ENCODE measurements at regions not wholly inside any gene's neighbourhood (a gene's known extent, or its start where the extent isn't known, plus 50 kb on each side); places are given as distances from the start of the nearest gene placed in this dataset.

DNA sequence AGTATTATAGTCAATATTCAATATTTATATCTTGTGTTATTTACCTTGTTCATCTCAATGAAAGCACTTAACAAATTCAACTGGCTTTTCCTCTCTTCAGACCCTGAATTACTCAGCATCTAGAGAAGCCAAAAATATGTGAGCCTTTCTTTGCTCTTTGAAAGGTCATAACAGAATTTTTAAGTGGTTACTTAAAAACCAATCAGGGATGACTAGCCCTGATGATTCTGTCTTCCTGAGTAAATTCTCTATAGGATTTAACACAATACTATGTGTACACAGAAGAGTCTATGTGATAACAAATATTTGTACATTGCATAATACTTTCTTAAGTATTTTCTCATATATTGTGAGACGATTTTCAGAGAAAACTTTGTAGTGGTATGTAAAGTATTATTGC, 546.3 kb downstream of the MAT2B start:
- DNase-seq: no peak

DNA sequence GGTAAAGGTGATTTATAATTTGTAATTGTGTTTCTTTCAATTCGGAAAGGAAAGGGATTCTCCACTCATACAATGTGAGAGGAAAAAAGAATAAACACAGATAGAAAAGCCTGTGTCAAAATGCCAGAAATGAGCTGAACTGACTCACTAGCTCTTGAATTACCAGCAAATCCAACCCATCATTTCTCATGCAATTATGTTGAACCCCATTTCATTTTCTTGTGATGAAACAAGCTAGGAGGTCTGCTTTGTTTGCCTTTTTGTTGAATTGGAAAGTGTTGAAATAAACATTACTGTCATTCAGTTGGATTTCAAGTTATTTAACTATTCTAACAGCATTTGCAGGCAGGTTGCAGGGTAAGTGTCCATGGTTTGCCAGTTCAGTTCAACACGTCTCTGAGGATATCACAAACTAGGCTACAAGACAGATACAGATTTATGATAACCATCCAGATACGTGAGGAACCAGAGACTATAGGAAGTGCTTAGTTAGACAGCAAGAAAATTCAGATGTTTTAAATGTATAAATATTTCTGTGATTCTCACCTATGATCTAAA, 547.2 kb downstream of the MAT2B start:
- DNase-seq: no peak

DNA sequence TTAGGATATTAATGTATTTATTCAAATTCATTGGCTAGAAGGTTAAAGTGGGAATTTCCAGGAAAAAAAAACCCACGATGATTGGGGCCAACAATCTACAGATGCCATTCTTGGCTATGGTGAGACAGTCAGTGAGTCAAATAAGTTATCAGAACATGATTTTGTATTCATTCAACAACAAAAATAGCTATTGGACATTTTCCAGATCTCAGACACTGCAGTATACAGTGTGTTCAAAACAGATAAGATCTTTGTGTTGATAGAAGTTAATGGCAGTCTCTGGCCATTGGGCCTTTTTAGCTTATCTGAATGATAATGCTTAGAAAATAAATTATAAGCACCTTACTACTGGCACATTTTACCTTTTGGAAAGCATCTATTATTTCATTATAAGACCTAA, 547.7 kb downstream of the MAT2B start:
- DNase-seq: peak; percentile 14

DNA sequence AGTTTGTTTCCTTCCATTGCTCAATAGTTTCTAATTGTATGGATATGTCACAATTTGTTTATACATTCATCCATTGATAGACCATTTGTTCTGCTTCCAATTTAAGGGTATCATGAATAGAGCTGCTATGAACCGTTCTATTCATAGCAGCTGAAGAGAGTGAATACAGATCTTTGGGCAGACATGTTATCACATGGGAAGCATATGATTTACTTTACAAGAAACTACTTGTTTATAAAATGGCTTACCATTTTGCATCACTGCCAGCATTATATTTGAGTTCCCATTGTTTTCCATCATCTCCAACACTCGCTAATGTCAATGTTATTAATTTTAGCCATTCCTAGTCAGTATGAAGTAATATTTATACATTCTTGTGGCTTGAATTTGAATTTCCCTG, 549.0 kb downstream of the MAT2B start:
- no peak for DNase-seq

DNA sequence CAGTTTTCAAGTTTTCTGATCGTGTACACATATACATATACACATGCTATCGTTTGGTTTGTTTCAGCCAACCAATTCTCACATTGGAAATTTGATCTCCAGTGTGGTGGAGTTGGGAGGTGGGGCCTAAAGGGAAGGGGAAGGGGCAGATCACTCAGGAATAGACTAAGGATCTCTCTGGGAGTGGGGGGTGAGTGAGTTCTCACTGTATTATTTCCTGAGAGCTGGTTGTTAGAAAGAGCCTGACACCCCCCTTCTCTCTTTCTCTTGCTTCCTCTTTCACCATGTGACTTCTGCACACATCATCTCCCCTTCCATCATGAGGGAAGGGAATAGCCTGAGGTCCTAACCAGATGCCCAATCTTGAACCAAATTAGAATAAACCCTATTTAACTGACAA, 551.7 kb downstream of the MAT2B start:
- DNase-seq: peak; percentile 35

DNA sequence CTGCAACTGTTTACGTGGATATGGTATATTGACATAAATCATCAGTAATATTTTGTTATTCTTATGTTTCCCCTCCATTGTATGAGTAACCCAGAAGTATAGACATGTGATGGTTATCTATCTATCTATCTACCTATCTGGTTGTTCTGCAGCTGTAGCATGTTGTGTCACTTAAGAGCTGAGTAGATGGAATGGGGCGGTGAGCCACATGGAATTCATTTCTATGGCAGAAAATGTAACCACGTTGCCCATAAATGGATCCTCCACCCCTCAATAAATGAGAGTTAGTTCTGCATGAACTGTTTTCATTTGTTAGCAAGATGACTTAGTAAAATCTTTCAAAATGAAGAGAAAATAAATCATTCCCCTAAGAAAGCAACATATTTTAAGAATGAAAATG, 553.2 kb downstream of the MAT2B start:
- DNase-seq: no peak

DNA sequence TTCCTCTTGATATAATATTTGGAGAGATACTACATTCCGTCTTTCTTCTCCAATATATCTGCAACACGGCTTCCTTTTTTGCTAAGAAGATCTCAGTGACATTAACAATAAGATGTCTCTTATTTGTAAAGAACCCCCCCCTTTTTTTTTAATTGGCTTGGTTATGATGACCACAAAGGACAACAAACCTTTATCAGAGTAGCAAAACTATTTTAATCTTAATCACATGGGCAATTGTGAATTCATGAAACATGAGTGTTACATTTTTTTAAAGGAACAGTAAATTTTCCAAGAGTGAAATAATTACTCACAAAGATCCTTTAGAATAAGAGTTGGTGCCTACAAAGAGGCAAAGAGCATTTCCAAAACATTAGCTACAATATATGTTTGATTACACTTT, 554.1 kb downstream of the MAT2B start:
- no peak for DNase-seq

DNA sequence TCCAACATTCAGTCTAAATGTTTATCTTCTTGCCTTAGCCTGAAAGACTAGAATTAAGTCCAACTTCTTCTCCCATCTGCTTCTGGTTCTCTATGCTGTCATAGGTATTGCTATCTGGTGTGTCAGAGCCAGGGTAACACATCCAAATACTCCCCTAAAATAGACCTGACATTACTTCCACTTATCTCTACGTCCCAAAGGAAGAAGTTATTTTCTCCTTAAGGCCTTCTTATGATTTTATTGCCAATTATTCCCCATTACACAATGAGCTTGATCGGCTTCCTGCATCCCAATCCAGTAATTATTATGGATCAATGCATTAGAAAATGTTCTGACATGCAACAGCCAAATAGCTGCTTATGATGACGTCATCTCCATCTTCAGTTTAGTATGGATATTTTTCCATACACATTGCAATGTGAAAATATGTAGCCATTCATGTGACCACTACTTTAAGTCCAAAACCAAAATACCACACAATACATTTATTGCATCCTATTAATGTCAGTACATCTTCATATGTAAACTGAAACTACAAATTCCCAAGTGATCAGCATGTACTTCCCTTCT, 555.5 kb downstream of the MAT2B start:
- no peak for DNase-seq

DNA sequence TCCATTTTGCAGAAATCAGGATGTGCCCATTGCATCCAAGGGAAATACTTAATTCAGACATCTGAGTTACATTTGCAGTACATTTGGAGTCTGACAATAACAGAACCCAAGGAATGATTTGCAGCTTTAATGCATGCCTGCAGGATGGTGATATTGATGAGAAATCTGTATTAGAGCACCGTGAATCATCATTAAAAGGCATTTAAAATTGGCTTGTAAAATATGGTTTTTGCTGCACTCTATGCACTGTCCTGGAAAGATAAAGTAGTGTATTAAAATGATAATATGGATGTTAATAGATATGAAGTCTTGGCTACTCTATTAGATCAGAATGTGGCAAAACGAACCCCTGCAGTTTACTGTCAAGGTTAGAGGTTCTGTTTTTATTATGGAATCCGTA, 556.9 kb downstream of the MAT2B start:
- no peak for DNase-seq

DNA sequence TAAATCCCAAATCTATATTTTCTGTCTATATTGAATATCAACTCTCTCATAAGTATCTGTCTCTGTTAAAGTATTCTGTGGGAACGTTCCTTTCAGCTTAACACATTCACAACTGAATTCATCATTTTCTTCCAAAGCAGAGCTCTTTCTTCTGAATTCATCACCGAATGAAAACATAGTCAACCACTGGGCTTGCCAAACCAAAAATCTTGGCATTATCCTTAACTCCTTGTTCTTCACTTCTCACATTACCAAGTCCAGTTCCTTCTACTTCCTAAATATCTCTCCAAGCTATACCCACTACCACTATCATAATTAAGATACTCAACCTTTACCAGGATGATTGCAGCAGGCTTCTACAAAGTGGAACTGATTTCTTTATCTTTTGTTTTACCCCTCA, 559.8 kb downstream of the MAT2B start:
- DNase-seq: no peak

DNA sequence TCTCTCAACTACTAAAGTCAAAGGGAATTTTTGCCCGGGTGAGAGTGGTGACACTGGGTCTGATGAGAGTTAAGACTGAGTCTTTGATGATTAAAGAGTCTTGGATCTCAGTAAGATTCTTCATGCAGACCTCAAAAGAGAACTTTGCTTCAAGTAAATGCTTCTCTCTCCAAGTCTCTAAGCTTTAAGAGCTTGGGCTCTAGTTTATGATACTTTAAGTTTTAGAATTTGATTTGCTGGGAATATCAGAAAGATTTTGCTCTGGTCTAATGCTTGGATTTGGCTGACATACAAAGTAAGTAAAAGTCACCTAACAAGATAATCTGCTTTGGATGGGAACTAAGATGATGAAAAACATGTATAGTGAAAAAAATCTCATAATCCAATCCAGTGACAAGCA, 566.3 kb downstream of the MAT2B start:
- DNase-seq: no peak

DNA sequence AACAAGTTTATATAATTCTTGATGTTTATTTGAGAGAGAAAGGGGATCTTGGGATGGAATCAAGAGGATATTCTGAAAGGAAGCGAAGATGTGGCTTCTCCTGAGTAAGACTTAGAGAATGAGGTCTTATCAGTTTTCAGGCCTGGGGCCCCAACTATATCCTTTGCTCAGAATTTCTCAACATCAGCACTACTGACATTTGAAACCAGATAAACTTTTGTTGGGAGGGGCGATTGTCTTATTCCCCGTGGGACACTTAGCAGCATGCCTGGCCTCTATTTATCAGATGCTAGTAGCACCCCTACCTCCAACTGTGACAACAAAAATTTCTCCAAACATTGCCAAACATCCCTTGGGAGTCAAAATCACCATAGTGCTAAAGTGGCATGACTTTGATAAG, 567.7 kb downstream of the MAT2B start:
- DNase-seq: peak; percentile 20

DNA sequence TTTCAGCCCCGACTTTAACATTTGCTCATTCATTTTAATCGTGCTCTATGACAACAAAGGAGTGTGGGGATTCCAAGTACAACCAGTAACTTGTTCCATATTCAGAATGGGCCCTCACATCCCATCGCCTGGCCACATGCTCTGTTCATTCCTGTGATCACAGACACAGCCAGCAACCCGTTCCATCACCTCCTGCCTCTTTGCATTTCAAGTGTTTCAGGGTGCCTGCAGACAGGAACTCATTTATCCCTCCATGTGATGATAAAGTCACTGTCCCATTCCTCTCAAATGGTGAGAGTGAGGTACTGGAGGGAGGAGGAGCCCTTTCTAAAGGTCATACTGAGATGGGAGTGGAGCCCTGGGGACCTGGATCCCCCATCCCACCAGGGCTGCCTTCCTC, 571.1 kb downstream of the MAT2B start:
- DNase-seq: no peak

DNA sequence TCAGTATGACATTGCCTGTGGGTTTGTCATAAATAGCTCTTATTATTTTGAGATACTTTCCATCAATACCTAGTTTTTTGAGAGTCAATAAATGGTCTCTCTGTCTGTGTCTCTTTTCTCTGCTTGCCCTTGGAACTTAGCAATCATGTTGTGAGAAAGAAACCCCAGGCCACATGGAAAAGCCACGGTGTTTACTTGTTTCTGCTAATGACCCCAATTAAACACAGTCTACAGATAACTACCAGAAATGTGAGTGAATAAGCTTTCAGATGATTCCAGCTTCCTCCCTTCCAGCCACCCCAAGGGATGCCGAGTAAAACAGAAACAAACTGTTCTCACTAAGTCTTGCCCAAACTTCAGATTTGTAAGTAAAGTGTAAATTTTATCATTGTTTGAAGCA, 584.9 kb downstream of the MAT2B start:
- no peak for DNase-seq

DNA sequence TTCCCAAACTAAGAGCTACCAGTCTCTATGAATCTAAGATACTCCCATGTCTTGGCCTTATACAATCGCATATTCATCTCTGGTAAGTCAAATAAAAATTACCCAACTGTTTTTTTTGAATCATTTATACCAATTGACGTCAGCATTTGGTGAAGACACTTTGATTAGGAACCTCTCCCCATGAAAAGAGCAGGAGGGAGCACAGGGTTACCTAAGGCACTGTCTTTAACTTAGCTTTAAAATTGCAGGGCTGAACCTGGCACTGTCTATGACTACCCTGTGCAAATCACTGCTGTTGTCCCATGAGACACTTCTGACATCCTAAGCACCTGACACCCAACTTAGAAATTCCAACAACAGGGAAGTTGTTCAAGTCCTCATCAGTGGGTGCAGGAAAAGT, 586.4 kb downstream of the MAT2B start:
- DNase-seq: no peak

DNA sequence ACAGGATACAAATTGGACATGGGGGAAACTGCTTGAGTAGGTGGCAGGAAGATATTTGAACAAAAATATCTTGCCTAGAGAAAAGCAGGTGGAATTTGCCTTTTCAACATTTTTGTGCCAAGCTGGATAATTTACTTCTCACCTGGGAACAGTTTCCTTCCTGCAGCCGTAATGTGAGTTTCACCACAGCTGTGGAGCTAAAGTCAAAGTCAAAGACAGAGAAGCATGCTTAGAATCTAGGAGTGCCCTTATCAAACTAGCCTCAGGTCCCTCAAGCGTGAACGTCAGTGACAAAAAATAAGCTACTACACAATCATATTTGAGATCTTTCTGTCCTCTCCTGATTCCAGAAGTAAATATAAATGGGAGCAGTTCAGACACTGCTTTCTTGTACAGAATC, 588.9 kb downstream of the MAT2B start:
- peak; percentile 3 for DNase-seq

DNA sequence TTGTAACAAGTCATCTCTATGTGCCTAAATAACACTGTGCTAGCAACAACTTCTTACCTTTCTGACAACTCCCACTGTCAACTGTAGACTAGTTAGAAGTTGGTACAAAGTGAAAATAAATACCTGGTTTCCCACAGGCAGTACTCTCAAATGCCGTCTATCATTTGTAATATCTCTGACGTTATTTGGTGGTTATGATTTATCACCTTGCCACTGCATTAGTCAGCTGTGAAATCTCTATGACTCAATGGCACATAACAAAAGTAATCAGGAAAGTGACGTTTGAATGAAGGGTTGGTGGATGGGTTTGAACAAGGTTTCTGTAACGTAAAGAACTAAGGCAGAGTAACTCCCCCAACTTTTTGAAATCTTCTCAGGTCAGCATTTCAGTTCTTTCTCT, 592.3 kb downstream of the MAT2B start:
- no peak for DNase-seq

DNA sequence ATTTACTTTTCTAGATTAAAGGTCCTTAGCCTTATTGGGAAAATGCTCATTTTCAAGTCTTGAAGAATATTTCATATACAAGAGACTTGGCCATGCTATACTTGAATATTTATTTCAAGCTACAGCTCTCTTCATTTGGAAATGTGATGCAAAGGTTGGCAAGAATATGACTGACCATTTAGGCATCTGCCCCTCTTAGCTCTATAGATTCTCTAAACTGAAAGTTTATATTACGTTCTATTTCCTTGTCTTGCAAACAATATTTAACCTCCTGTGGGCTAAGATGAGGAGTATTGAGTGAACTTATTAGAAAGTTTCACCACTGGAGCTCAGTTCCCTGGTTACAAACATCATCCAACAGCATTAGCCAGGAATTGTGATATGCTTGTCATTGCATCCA, 593.1 kb downstream of the MAT2B start:
- no peak for DNase-seq

DNA sequence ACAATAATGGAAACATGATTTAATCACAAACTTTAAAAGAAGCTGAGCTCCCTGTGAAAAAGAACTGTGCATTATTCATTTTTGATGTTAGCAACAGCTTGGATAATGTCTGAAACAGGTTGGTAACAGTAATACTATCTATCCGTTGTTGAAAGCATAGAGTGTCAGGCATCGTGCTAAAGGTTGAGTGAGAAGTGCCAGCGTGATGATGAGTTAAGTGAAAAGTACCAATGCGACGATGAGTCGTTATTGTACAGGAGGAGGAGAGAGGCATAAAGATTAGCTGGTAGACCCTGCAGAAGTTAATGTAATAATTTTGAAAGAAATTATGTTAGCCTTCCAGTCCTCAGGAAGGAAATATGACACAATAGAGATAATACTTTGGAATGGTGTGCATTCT, 593.6 kb downstream of the MAT2B start:
- DNase-seq: no peak

DNA sequence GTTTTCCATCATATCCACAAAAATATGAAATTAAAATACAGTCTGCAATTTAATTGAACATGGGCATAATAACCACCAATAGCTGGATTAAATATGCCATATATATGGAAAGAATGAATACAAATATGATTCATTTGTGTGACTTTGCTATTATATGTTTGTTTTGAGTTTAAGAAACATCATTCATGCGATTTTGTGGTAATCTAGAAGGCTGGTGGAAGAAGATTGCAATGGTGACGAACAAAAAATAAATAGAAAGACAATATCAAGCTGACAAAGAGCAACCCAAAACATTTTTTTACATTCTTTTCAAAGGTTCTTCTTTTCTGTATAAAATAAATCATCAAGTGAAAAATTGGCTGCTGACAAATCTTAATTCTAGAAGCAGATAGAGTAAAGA, 610.0 kb downstream of the MAT2B start:
- DNase-seq: no peak

DNA sequence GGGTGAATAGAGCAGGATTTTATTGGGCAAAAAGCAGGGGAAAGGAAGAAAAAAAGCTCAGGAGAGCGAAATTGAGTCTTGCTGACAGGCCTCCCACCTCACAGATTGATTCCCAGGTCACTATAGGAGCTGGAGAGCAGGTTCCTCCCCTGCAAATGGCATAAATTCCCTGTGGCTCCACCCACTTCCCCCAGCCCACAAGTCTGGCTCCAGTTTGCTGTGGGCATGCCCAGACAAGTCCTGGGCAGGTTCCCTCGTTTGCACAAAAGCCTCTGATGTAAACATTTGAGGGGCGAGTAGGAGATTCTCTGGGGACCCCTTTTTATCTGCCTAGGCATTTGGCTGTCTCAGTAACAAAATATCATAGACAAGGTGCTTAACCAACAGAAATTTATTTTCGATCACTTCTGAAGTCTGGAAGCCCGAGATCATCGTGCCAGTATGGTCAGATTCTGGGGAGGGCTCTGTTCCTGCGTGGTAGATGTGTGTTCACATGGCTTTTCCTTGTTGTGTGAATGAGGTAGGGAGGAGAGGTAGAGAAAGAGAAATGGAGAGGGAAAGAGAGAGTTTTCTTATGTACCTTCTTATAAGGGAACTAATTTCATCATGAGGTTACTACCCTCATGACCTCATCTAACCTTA, 614.5 kb downstream of the MAT2B start:
- peak; percentile 18 for DNase-seq

DNA sequence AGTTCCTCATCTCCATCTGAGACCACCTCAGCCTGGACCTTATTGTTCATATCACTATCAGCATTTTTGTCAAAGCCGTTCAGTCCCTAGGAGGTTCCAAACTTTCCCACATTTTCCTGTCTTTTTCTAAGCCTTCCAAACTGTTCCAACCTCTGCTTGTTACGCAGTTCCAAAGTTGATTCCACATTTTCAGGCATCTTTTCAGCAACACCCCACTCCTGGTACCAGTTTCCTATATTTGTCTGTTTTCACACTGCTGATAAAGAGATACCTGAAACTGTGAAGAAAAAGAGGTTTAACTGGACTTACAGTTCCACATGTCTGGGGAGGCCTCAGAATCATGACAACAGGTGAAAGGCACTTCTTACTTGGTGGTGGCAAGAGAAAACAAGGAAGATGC, 622.1 kb downstream of the MAT2B start:
- DNase-seq: no peak

DNA sequence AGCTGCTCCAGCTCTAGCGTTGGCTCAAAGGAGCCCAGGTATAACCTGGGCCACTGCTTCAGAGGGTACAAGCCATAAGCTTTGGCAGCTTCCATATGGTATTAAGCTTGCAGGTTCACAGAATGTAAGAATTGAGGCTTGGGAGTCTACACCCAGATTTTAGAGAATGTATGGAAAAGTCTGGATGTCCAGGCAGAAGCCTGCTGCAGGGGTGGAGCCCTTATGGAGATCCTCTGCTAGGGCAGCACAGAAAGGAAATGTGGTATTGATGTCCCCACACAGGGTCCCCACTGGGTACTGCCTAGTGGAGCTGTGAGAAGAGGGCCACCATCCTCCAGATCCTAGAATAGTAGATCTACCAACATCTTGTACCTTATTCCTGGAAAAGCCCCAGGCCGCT, 626.9 kb downstream of the MAT2B start:
- DNase-seq: no peak

DNA sequence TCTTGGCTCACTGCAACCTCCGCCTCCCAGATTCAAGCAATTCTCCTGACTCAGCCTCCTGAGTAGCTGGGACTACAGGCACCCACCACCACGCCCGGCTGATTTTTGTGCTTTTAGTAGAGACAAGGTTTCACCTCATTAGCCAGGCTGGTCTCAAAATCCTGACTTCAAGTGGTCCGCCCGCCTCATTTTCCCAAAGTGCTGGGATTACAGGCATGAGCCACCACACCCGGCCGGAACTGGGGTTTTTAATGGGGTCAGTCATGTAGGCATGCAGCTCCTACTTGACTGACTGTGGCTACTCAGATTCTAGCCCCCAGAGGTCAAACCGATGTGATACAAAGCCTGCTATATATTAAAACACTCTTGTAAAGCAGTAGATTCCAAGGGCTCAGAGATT, 631.7 kb downstream of the MAT2B start:
- no peak for DNase-seq

DNA sequence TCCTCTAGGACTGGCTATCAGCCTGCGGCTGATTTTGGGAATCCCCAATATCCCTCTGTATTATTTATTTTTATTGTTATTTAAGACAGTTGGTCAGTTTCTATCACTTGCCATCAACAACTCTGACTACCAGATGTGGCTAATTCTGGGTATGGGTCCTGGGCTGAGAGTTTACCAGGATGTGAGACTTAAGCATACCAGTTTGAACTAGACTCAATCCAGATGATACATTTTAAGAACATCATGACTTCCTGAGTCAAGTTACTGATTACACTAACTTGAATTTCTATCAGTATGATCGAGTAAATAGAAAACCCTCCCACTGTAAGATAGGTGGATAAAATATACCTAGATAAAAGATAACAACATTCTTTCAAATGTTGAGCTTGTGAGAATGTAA, 634.0 kb downstream of the MAT2B start:
- DNase-seq: no peak
